ENCODE measurements at regions not wholly inside any gene's neighbourhood (a gene's known extent, or its start where the extent isn't known, plus 50 kb on each side); places are given as distances from the start of the nearest gene placed in this dataset.

DNA sequence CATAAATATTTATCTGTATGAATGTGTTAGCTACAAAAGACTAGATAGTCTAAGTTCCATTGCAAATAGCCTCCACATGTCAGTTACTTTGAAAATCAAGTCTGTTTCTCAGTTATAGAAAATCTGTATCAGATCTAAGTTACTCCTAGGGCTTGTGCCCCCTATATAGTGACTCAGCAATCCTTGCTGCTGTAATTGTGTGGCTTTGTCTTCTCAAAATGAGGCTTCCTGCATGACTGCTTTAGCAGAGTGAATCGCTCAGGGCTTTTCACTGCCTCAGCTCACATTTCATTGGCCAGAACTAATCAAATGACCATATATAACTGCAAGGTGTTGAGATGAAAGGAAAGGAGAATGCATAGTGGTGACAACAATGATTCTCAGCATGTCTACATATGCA is 552.2 kb upstream of the STXBP6 start:
- TF ChIP-seq, protein P1, sequence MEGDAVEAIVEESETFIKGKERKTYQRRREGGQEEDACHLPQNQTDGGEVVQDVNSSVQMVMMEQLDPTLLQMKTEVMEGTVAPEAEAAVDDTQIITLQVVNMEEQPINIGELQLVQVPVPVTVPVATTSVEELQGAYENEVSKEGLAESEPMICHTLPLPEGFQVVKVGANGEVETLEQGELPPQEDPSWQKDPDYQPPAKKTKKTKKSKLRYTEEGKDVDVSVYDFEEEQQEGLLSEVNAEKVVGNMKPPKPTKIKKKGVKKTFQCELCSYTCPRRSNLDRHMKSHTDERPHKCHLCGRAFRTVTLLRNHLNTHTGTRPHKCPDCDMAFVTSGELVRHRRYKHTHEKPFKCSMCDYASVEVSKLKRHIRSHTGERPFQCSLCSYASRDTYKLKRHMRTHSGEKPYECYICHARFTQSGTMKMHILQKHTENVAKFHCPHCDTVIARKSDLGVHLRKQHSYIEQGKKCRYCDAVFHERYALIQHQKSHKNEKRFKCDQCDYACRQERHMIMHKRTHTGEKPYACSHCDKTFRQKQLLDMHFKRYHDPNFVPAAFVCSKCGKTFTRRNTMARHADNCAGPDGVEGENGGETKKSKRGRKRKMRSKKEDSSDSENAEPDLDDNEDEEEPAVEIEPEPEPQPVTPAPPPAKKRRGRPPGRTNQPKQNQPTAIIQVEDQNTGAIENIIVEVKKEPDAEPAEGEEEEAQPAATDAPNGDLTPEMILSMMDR (conservative IDR thresholded peaks at IDR 0.05; ENCODE audit: low read depth, low read length) = no peak
- no peak for TF ChIP-seq EZH2 (IDR thresholded peaks at IDR 0.05; ENCODE audit: low read length, unreplicated experiment)

Measured in PC-3 (cell line).